OCI-LY7 (cell line): ENCODE measurements at regions not wholly inside any gene's neighbourhood (a gene's known extent, or its start where the extent isn't known, plus 50 kb on each side); places are given as distances from the start of the nearest gene placed in this dataset.

Experiments
- CTCF ChIP-seq: fragments of 200-600 bp; sonication (generic); conservative IDR thresholded peaks from 2 replicates; pipeline ENCODE4 v1.5.1; 2014; ENCODE audit warnings: mild to moderate bottlenecking, antibody characterized with exemption, low read length, moderate library complexity, mixed read lengths
- EZH2phosphoT487 ChIP-seq: fragments of 200-600 bp; sonication (generic); IDR thresholded peaks from 2 replicates; pipeline ENCODE4 v1.6.1; 2018; ENCODE audit warnings: low read depth, borderline replicate concordance, mild to moderate bottlenecking, mixed run types, antibody characterized with exemption, low read length, moderate library complexity, mixed read lengths

GRCh38 chr6:40268614-40269013 lies 318.6 kb downstream of the LRFN2 start:
- TF ChIP-seq CTCF: no peak
- TF ChIP-seq EZH2phosphoT487: no peak
